SU-DHL-6 (cell line): ENCODE measurements at regions not wholly inside any gene's neighbourhood (a gene's known extent, or its start where the extent isn't known, plus 50 kb on each side); places are given as distances from the start of the nearest gene placed in this dataset.

Experiments
- CTCF ChIP-seq: fragments of 200-600 bp; sonication (generic); IDR thresholded peaks from one replicate; pipeline ENCODE4 v1.5.1; 2017; ENCODE audit warnings: antibody characterized with exemption, mild to moderate bottlenecking, low read length, moderate library complexity; ENCODE audit not compliant: insufficient read depth, poor library complexity, severe bottlenecking
- EZH2phosphoT487 ChIP-seq: fragments of 200-600 bp; sonication (generic), shearing (Covaris generic); conservative IDR thresholded peaks from 2 replicates; pipeline ENCODE4 v1.6.1; 2018; ENCODE audit warnings: mild to moderate bottlenecking, antibody characterized with exemption, low read length, moderate library complexity, mixed read lengths

DNA sequence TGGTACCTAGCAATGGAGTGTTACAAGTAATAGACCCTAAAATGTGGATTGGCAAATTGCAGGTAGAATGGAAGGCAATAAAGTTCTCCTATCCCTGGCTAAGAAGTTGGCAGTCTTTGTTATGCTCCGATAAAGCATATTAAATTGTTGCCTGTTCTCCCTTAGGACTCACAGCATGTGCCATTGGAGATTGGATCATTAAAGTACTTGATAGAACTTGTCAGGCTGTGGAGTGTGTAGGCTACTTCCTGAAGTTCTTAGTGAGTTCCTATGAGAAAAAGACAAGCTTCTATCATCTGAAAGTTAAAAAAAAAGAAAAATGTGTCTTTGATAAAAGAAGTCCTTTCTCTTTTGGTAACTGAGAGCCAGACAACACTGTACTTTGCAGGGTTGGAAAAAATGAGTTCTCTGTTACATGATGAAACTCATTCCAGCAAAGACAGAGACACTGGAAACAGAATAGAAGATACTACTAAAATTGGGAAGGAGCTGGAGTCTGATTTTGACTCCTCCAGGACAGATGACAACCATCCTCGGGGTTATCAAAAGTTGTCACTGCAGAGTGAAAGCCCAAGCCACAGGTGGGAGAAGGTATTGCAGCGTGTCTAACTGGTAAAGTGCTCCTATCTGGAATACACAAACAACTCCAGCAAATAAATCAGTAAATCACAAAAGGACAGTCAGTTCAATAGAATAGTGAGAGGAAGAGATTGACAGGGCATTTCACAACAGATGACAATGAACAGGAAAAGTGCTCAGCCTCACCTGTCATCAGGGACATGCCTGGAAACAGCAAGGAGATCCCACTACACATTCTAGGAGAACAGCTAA is 87.5 kb upstream of the WDR26 start:
- TF ChIP-seq CTCF: no peak
- no peak for TF ChIP-seq EZH2phosphoT487
